NCI-H2171 (cell line): ENCODE measurements at regions not wholly inside any gene's neighbourhood (a gene's known extent, or its start where the extent isn't known, plus 50 kb on each side); places are given as distances from the start of the nearest gene placed in this dataset.
A peak's percentile ranks its signal among the peaks of the same experiment; 100 is the strongest.

Experiments used
- DNase-seq: peaks from one replicate; lab custom pipeline; 2025; lab: John Stamatoyannopoulos, UW

DNA sequence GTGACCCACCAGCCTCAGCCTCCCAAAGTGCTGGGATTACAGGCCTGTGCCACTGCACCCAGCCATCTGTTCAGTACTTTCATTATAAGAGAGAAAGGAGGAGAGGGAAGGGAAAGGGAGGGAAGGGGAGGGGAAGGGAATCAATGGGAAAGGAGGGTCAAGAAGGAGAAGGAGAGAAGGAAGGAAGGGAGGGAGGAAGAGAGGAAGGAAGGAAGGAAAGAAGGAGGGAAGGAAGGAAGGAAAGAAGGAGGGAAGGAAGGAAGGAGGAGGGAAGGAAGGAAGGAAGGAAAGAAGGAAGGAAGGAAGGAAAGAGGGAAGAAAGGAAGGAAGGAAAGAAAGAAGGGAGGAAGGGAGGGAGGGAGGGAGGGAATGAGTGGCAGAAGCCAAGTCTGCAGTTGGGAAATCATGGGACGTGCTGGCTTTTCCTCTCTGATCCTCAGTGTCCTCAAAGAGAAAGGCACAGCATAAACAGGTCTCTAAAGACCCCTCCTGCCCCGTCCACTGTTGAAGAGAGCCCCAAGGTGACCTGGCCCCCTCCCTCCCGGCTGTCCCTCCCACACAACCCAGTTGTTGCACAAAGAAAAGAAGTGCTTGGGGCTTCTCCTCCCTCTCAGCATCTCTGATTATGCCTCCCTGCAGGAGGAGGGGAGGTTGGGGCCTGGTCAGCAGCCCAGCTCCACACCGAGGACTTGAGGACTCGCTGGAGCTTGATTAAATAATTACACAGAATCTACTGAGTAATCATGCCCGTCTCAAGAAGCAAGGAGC, 69.1 kb upstream of the TOP1 start:
- no peak for DNase-seq

DNA sequence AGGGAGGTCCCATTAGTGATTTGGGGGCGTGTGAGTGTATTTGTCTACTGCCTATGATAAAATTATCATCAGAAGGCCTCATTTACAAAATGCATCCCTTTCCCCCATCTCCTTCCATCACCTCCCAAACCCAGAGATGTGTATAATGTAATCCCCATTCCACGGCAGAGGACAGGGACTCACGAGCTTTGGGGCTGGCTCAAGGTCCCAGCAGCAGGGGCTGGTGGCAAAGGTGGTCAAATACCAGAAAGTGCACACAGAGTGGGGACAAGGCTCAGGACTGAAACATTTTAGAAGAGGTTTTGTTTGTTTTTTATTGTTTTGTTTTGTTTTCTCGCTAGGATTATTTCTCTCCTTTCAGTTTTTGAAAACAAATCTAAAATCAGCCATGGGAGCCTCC, 68.5 kb upstream of the TOP1 start:
- no peak for DNase-seq

DNA sequence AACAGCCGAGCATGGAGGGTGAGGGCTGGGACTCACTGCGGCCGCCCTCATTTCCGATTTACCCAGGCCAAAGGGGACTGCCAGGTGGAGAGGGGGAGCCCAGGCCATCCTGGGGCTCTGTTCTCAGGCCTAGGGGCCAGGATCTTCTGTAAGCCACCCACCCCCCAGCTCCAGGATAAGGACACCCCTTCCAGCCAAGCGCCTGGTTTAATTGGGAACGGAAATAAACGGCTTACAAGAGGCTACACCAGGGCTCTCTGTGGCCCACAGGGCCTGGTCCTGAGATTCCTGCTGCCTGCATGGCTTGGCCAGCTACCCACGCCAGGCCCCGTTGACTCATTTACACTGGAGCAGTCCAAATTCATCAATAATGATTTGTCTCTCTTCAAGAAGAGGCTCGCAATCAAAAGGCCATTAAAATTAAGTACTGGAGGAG, 68.1 kb upstream of the TOP1 start:
- no peak for DNase-seq

DNA sequence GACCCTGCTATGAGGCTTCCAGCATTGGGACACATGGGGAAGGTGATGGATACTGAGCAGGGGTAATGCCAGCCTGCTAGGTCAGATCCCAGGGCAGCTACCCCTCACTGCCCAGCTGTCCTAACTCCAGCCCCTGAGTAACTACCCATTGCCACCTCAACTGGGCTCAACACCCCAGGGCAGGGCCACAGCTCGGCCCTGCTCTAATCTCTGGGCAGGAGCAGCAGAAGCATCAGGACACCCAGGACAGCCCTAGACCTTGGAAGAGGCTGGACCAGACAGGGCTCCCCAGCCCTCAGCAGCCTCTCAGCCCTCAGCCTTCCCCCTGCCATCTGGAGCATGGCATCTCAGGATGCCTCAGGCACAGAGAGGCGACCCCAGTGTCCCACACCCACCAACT, 67.4 kb upstream of the TOP1 start:
- no peak for DNase-seq

DNA sequence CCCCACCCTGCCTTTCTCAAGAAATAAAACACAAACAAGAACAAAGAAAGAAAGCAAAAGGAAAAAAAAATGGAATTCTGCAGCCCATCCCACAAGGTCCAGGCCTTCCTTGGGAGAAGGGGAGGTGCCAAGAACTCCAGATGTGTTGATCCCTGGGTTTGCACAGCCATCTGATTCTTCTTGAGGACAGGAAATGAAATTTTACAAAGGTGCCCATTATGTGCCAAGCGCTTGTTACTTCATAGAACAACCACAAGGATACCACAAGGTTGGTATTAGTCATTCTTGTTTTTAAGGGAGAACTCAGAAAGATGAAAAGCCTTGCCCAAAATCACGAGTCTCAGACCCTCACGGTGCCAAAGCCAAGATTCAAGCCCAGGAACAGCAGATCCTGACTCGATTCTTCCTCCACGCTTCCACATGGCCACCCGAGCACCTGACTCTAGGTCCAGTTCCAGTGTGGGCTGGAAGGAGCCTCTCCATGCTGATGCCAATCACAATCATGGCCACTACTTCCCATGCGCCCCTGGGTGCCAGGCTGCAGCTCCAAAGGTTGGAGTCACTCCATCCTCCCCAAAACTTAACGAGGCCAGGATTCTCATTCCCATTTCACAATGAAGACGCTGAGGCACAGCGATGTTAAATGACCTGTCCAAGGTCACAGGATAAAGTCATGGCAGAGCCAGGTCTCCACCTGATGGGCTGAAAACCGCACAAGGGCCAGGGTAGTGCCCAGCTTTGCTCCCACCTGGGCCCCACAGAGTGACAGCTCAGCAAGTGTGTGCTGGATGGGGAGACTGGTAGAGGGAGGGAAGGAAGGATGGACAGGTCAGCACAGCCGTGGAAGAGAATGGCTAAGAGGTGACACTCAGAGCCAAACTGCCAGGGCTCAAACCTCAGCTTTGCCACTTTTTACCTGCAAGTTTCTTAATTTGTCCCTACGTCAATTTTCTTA, 66.7 kb upstream of the TOP1 start:
- DNase-seq = no peak

DNA sequence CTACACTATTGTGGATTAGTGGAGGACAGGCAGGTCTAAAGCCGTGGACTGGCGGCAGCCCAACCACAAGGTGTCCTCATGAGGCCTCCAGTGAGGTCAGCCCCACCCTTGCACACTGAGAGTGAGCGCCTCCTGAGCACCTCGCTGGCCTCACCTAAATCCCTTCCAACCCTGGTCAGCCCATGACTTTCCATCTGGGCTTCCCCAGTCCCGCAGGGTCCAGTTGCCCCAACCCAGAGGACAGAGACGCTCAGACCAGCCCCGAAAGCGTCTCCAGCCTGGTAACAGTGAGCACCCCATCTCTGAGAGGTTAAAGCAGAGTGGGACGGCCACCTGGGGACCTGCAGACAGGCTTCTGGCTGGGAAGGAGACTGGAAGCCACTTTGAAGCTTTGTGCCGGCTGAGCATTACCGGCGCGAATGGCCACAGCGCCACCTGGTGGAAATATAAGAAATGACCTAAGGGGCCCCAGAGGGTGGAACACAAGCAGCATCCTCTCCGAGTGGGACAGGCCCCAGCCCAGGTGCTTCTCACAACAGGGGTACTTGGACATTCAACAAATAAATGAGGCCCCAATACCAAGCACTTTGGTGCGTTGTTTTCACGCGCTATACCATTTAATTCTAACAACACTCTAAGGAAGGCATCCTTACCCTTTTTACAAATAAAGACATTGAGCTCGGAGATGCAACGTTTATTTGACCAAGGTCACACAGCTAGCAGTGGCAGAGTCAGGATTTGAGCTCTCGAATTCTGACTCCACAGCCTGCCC, 65.7 kb upstream of the TOP1 start:
- DNase-seq = peak; percentile 60

DNA sequence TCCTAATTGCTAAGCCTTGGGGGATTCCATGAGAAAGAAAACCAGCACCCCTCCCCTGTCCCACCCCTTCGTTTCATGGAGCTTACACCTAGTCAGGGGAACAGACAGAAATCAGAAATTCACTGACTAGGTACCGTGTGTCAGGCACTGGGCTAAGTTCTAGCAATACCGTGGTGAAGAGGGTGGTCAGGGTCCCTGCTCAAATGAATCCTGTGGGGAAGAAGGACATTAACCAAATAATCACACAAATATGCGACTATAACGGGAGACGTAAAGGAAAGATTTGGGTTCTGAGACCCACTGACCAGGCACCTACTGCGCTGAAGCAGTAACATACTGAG, 65.1 kb upstream of the TOP1 start:
- no peak for DNase-seq

DNA sequence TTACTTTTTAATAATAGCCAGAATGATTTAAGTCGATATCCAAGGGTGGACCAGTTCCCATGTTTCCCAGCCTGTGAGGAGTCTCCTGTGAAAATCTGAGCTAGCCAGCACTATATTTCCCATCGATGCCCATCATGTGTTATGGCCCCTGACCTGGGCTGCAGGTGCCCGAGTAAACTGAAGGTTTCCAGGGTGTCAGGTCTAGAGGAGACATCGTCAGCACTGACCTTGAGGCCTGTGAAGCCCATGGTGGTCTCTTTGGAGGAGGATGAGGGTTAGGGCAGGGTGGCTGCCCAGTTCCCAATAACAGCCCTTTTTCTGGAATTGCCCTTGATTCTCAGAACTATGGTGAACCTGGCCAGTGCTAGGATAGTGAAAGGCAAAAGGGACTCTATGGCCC, 63.0 kb upstream of the TOP1 start:
- no peak for DNase-seq

DNA sequence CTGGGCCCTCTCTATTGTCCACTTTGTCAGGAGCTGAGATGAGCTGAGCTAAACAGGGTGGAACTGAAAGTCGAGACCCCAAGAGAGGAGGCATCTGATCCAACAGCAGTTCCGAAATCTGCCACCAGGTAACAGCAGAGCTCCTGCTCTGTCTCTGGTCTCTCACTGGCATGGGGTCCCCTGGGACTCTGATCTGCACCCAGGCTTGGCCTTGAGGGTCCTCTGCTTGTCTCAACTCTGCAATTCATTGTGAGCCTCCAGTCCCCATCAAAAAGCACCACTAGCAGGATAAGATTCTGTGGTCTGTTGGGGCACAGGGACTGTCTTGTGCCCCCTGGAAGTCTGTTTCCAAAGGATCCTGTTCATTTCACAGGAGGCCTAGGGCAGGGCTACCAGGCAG, 62.5 kb upstream of the TOP1 start:
- DNase-seq = no peak

DNA sequence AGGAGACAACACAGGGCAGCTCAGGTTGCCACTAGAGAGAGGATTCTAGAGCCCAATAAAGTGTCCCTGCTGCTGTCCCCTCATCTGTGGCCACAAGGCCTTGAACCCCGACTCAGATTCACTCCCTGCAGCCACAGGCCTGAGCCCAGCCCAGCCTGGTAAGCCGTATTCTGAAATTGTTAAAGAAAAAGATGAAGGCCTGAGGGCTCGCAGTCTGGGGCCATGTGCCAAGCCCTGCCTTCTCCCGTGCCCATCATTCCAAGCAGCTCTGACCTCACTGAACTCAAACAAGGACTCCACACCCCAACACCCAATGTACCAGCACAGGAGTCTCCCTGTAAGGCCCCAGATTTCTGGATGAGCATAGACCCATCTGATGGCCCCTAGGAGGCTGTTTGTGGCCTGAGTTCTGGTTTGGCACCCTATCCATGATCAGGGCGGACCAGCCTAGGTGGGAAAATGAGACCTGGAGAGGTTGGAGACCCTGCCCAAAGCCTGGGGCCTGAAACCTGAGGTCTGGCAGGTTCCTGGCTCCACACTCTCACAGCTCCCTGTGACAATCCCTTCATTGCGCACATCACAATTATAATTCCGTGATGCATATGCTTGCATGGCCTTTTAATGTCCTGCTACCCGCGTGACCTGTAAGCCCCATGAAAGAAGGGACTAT, 62.0 kb upstream of the TOP1 start:
- DNase-seq = no peak

DNA sequence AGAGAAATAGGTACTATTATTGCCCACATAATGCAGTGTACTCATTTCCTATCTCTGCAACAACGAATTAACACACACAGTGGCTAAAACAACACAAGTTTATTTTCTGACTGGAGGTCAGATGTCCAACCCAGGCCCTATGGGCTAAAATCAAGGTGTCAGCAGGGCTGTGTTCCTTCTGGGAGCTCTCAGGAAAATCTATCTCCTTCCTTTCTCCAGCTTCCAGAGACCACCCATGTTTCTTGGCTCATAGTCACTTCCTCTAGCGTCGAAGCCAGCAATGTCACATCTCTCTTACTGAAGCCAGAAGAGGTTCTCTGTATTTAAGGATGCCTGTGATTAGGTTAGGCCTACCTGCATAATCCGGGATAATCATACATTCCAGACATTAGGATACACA, 60.9 kb upstream of the TOP1 start:
- no peak for DNase-seq

DNA sequence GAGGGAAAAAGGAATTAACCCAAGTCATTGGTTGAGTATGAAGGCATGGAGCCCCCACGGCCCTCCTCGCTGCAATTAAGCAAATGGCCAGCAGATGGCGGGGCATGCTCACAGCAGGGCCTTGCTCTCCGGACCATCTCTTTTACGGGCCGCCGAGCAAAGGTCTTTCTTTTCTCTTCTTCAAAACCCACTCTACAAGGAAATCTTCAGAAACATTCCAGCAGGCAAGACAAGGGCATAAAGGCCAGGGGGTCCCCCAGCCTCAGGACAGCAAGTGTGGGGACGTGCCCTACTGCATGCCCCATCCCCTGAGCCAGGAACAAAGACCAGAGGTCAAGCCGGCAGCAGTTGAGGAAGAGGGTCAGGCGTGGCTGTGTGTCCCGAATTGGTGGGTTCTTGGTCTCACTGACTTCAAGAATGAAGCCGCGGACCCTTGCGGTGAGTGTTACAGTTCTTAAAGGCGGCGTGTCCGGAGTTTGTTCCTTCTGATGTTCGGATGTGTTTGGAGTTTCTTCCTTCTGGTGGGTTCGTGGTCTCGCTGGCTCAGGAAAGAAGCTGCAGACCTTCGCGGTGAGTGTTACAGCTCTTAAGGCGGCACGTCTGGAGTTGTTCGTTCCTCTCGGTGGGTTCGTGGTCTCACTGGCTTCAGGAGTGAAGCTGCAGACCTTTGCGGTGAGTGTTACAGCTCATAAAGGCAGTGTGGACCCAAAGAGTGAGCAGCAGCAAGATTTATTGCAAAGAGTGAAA, 59.6 kb upstream of the TOP1 start:
- peak; percentile 50 for DNase-seq

DNA sequence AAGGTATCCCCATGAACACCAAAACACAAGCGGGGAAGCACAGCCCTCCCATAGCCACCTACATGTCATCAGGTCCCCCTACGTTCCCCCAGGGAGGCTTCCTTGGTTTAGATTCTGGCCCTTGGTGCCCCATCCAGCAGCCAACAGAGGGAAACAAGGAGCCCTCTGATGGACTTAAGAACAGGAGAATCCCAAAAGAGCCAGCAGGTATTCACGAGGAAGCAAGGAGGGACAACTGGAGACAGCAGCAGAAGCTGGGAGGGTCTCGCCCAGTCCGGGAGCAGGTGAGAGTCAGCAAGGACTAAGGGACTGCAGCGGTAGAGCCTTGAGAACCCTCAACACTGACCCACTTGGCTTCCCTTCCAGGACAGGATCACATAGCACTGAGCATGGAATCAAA, 58.4 kb upstream of the TOP1 start:
- no peak for DNase-seq

DNA sequence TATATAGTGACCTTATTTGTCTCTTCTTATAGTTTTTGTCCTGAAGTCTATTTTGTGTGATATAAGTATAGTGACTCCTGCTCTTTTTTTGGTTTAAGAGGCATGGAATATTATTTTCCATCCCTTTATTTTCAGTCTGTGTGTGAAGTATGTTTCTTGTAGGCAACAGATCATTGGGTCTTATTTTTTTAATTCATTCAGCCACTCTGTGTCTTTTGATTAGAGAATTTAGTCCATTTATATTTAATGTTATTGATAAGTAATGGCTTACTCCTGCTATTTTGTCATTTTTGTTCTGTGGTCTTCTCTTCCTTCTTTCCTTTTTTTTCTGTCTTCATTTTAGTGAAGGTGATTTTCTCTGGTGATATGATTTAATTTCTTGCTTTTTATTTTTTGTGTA, 51.4 kb upstream of the TOP1 start:
- no peak for DNase-seq

DNA sequence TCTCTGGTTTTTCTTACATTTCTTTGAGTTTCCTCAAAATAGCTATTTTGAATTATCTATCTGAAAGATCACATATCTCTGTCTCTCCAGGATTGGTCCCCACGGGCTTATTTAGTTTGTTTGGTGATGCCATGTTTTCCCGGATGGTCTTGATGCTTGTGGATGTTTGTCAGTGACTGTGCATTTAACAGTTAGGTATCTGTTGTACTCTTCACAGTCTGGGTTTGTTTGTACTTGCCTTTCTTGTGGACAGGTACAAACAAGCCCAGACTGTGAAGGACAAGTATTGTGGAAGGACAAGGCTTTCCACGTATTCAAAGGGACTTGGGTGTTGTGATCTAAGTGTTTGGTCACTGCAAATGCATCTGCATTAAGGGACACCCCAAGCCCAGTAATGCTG, 49.9 kb upstream of the TOP1 start:
- no peak for DNase-seq
